ENCODE measurements at regions not wholly inside any gene's neighbourhood (a gene's known extent, or its start where the extent isn't known, plus 50 kb on each side); places are given as distances from the start of the nearest gene placed in this dataset.
"Not testable (repeated sequence)": the region's sequence is repeated elsewhere in the genome, so short reads cannot be mapped to it uniquely, and the experiment has no call there.

DNA sequence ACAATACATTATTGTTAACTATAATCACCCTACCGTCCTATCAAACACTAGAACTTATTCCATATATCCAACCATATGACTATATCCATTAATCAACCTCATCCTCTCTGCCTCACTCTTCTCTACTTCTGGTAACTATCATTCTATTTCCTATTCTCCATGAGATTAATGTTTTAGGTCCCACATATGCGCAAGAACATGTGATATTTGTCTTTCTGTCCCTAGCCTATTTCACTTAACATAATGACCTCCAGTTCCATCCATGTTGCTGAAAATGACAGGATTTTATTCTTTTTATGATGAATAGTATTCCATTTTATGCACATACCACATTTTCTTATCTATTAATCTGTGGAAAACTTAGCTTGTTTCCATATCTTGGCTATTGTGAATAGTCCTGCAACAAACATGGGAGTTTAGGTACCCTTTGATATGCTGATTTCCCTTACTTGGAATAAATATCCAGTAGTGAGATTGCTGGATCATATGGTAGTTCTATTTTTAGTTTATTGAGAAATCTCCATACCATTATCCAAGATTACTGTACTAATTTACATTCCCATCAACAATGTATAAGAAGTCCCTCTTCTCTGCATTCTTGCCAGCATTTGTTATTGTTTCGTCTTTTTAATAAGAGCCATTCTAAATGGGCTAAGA, 289.4 kb upstream of the GJE1 start:
- ATAC-seq (ENCODE audit: low FRiP score): no peak
- Histone ChIP-seq H3K9me3 (ENCODE audit: control insufficient read depth, low read length) (no peaks in the 10 kb centered on the region), H3K27ac (ENCODE audit: low read depth in 1 of 2, low read length in 2 of 2) (no peak overlapping the region), H3K4me3 (ENCODE audit: low read length in 2 of 2) (no peak overlapping the region), H3K27me3 (ENCODE audit: control insufficient read depth in 1 of 2, insufficient read depth in 2 of 2, low read length in 1 of 2) (no peaks in the 10 kb centered on the region), H3K36me3 (ENCODE audit: control insufficient read depth in 1 of 2, insufficient read depth in 2 of 2, low read length in 1 of 2) (no peaks in the 10 kb centered on the region), H3K4me1 (ENCODE audit: control insufficient read depth in 1 of 2, insufficient read depth in 2 of 2, low read length in 2 of 2) (no peaks in the 10 kb centered on the region)
- intact Hi-C loops (cut with DNase I): no loop called here
- WGBS, 2 donors: 91 to 96% methylated on average over 3 of the region's 3 CpGs
- DNase-seq: no peak

DNA sequence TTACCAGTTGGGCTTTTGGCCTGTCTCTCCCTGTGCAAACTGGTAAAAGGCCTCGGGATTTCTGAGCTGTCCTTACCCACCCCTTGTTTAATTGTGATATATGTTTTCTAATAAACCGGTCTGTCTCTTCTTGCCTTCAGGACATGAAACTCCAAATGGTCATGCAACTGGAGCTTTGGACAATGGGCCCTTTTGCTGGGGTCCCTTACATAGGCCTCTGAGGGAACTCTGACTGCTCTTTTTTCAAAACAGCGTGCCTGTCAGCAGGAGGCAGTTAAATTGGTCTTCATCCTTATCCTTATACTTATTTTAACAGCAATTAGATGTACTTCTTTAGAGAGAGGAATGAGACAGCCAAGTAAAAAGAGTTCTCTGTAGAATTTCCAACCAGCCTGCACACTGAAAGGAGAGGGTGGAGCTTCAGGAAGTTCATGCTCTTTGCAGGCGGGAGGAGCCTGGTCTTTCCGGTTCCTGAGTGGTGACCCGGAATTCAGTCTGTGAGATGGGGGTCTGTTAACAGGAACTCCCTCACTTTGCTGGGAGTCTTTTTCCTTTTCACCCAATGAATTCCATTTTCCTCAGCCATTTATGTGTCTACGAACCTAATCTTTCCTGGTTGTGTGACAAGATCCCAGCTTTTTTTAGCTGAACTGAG, 299.6 kb upstream of the GJE1 start:
- Histone ChIP-seq H3K9me3 (ENCODE audit: control insufficient read depth, low read length) (peaks cover 3% of the 10 kb centered on the region), H3K4me1 (ENCODE audit: control insufficient read depth in 1 of 2, insufficient read depth in 2 of 2, low read length in 2 of 2) (peaks cover 3 to 5% of the 10 kb centered on the region in 2 donors), H3K27me3 (ENCODE audit: control insufficient read depth in 1 of 2, insufficient read depth in 2 of 2, low read length in 1 of 2) (no peaks in the 10 kb centered on the region), H3K4me3 (ENCODE audit: low read length in 2 of 2) (no peak overlapping the region), H3K36me3 (ENCODE audit: control insufficient read depth in 1 of 2, insufficient read depth in 2 of 2, low read length in 1 of 2) (no peaks in the 10 kb centered on the region), H3K27ac (ENCODE audit: low read depth in 1 of 2, low read length in 2 of 2) (no peak overlapping the region)
- whole genome bisulfite sequencing, 2 donors: 86 to 89% methylated on average over 7 of the region's 7 CpGs
- DNase-seq: no peak
- no peak for ATAC-seq (ENCODE audit: low FRiP score)
- intact Hi-C loops (cut with DNase I): no loop called here

DNA sequence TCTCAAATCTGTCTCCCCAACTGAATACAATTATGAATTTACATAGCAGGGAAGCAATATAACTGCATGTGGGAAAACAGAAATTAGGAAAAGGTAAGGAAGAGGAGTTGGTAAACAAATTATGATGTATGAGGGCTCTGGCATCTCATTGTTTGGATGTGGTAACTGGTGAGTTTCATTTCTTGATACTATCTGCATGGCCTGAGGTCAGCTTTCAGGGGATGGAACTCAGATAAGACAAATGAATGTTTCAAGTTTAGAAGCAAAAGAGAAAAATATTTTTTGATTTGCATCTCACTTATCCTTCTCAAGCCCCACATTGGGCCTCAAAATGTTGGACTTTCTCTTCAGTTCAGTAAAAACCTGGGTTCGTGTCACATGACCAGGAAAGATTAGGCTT, 302.2 kb upstream of the GJE1 start:
- intact Hi-C loops (cut with DNase I): no loop called here
- H3K4me3 ChIP-seq (ENCODE audit: low read length in 2 of 2): no peak overlapping the region
- no peak for ATAC-seq (ENCODE audit: low FRiP score)
- WGBS, 2 donors: 87 to 90% methylated on average over 1 of the region's 1 CpG
- no peak for DNase-seq
- H3K36me3 ChIP-seq (ENCODE audit: control insufficient read depth in 1 of 2, insufficient read depth in 2 of 2, low read length in 1 of 2): no peaks in the 10 kb centered on the region
- H3K27ac ChIP-seq (ENCODE audit: low read depth in 1 of 2, low read length in 2 of 2): no peak overlapping the region
- H3K4me1 ChIP-seq (ENCODE audit: control insufficient read depth in 1 of 2, insufficient read depth in 2 of 2, low read length in 2 of 2): peaks cover 3 to 5% of the 10 kb centered on the region in 2 donors
- peaks cover 1% of the 10 kb centered on the region for H3K9me3 ChIP-seq (ENCODE audit: control insufficient read depth, low read length)
- no peaks in the 10 kb centered on the region for H3K27me3 ChIP-seq (ENCODE audit: control insufficient read depth in 1 of 2, insufficient read depth in 2 of 2, low read length in 1 of 2)

DNA sequence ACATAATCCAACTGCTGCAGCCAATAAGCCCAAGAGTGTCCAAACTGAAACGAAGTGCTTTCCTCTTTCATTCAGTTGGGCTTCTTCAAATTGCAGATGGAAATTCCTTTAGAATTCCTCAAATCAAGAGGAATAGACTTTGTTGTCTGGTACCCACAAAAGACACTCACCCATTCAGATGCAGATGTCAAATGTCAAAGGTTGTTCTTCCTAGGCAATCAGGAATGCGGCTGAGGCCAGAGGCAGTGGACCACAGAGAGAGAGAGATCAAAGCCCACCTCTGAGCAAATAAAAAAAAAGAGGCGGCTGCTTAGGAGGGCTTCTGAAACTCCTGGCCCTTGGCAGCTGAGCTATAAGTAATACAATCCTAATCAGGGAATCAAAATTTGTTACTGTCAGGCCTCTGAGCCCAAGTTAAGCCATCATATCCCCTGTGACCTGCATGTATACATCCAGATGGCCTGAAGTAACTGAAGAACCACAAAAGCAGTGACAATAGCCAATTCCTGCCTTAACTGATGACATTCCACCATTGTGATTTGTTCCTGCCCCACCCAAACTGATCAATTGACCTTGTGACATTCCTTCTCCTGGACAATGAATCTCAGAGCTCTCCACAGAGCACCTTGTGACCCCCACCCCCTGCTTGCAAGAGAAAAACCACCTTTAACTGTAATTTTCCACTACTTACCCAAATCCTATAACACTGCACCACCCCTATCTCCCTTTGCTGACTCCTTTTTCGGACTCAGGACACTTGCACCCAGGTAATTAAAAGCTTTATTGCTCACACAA, 303.0 kb upstream of the GJE1 start:
- Histone ChIP-seq H3K9me3 (ENCODE audit: control insufficient read depth, low read length) (peaks cover 1% of the 10 kb centered on the region), H3K36me3 (ENCODE audit: control insufficient read depth in 1 of 2, insufficient read depth in 2 of 2, low read length in 1 of 2) (no peaks in the 10 kb centered on the region), H3K4me1 (ENCODE audit: control insufficient read depth in 1 of 2, insufficient read depth in 2 of 2, low read length in 2 of 2) (peaks cover 3 to 5% of the 10 kb centered on the region in 2 donors), H3K27ac (ENCODE audit: low read depth in 1 of 2, low read length in 2 of 2) (no peak overlapping the region), H3K27me3 (ENCODE audit: control insufficient read depth in 1 of 2, insufficient read depth in 2 of 2, low read length in 1 of 2) (no peaks in the 10 kb centered on the region), H3K4me3 (ENCODE audit: low read length in 2 of 2) (no peak overlapping the region)
- DNase-seq: no peak
- no peak for ATAC-seq (ENCODE audit: low FRiP score)
- intact Hi-C loops (cut with DNase I): no loop called here
- 52 to 72% methylated on average over 4 of the region's 4 CpGs for WGBS, 2 donors

DNA sequence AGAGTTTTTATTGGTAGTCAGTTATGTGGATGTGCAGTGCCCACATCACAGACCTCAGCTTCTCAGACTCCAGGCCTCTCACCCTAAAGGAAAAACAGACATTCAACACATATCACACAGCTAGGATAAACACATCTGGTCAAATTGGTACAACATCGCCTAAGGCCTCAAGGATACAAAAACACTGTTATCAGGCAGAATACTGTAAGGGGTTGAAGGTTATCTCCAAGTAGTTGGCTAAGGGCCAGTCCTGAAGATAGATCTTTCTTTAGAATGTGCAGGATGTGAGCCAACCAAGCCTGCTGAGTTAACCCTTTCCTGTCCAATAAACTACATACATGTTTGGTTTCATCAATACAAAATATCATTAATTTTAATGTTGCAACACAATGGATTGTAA, 308.4 kb upstream of the GJE1 start:
- no peaks in the 10 kb centered on the region for H3K4me1 ChIP-seq (ENCODE audit: control insufficient read depth in 1 of 2, insufficient read depth in 2 of 2, low read length in 2 of 2)
- 63 to 67% methylated on average over 1 of the region's 1 CpG for WGBS, 2 donors
- DNase-seq (no peak), ATAC-seq (ENCODE audit: low FRiP score) (no peak)
- H3K36me3 ChIP-seq (ENCODE audit: control insufficient read depth in 1 of 2, insufficient read depth in 2 of 2, low read length in 1 of 2): no peaks in the 10 kb centered on the region
- H3K4me3 ChIP-seq (ENCODE audit: low read length in 2 of 2): no peak overlapping the region
- intact Hi-C loops (cut with DNase I): no loop called here
- H3K9me3 ChIP-seq (ENCODE audit: control insufficient read depth, low read length): peaks cover 3% of the 10 kb centered on the region
- H3K27ac ChIP-seq (ENCODE audit: low read depth in 1 of 2, low read length in 2 of 2): no peak overlapping the region
- no peaks in the 10 kb centered on the region for H3K27me3 ChIP-seq (ENCODE audit: control insufficient read depth in 1 of 2, insufficient read depth in 2 of 2, low read length in 1 of 2)

DNA sequence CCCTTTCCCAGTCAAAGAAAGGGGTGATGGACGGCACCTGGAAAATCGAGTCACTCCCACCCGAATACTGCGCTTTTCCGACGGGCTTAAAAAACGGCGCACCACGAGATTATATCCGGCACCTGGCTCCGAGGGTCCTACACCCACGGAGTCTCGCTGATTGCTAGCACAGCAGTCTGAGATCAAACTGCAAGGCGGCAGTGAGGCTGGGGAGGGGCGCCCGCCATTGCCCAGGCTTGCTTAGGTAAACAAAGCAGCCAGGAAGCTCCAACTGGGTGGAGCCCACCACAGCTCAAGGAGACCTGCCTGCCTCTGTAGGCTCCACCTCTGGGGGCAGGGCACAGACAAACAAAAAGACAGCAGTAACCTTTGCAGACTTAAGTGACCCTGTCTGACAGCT, 317.7 kb upstream of the GJE1 start:
- DNase-seq; ATAC-seq (ENCODE audit: low FRiP score); intact Hi-C loops (cut with DNase I); H3K9me3 ChIP-seq (ENCODE audit: control insufficient read depth, low read length); H3K4me1 ChIP-seq (ENCODE audit: control insufficient read depth in 1 of 2, insufficient read depth in 2 of 2, low read length in 2 of 2); H3K4me3 ChIP-seq (ENCODE audit: low read length in 2 of 2); H3K27me3 ChIP-seq (ENCODE audit: control insufficient read depth in 1 of 2, insufficient read depth in 2 of 2, low read length in 1 of 2); H3K36me3 ChIP-seq (ENCODE audit: control insufficient read depth in 1 of 2, insufficient read depth in 2 of 2, low read length in 1 of 2); H3K27ac ChIP-seq (ENCODE audit: low read depth in 1 of 2, low read length in 2 of 2): not testable (repeated sequence)
- WGBS, 2 donors: 92% methylated on average over 14 to 16 of the region's 16 CpGs

DNA sequence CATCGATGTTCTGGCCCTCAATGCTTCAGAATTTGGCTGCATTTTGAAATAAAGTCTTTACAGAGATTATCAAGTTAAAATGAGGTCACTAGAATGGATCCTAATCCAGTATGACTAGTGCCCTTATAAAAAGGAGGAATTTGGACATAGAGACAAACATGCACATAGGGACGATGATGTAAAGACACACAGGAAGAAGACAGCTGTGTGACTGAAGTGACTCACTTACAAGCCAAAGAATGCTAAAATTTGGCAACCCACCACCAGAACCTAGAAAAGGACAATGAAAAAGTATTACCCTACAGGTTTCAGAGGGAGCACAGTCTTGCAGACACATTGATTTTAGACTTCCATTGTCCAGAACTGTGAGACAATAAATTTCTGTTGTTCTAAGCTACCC, 322.8 kb upstream of the GJE1 start:
- WGBS, 2 donors: 77 to 80% methylated on average over 2 of the region's 2 CpGs
- Histone ChIP-seq H3K4me3 (ENCODE audit: low read length in 2 of 2) (no peak overlapping the region), H3K9me3 (ENCODE audit: control insufficient read depth, low read length) (no peaks in the 10 kb centered on the region), H3K4me1 (ENCODE audit: control insufficient read depth in 1 of 2, insufficient read depth in 2 of 2, low read length in 2 of 2) (no peaks in the 10 kb centered on the region), H3K27me3 (ENCODE audit: control insufficient read depth in 1 of 2, insufficient read depth in 2 of 2, low read length in 1 of 2) (no peaks in the 10 kb centered on the region), H3K27ac (ENCODE audit: low read depth in 1 of 2, low read length in 2 of 2) (no peak overlapping the region), H3K36me3 (ENCODE audit: control insufficient read depth in 1 of 2, insufficient read depth in 2 of 2, low read length in 1 of 2) (no peaks in the 10 kb centered on the region)
- DNase-seq (no peak), ATAC-seq (ENCODE audit: low FRiP score) (no peak)
- intact Hi-C loops (cut with DNase I): no loop called here

DNA sequence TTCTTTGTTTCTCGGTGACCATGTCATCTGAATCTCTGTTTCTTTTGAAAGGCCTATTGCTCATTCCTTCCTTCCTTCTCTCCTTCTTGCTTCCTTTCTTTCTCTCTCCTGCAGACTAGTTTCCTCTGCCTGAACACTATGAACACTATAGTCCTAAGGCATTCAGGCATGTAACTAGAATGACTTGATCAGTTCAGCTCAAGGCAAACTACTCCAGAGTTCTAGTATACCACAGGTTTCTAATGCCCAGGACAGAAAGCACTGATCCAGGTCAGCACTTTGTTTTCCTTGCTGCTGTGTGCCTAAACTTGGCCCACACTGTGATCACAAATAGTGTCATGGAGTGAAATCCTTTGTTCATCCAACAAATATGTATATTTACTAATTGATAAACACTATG, 324.1 kb upstream of the GJE1 start:
- no peak overlapping the region for H3K27ac ChIP-seq (ENCODE audit: low read depth in 1 of 2, low read length in 2 of 2)
- H3K4me1 ChIP-seq (ENCODE audit: control insufficient read depth in 1 of 2, insufficient read depth in 2 of 2, low read length in 2 of 2): no peaks in the 10 kb centered on the region
- H3K9me3 ChIP-seq (ENCODE audit: control insufficient read depth, low read length): no peaks in the 10 kb centered on the region
- ATAC-seq (ENCODE audit: low FRiP score) (no peak), DNase-seq (no peak)
- no peaks in the 10 kb centered on the region for H3K36me3 ChIP-seq (ENCODE audit: control insufficient read depth in 1 of 2, insufficient read depth in 2 of 2, low read length in 1 of 2)
- 70 to 87% methylated on average over 1 of the region's 1 CpG for WGBS, 2 donors
- H3K4me3 ChIP-seq (ENCODE audit: low read length in 2 of 2): no peak overlapping the region
- no peaks in the 10 kb centered on the region for H3K27me3 ChIP-seq (ENCODE audit: control insufficient read depth in 1 of 2, insufficient read depth in 2 of 2, low read length in 1 of 2)
- intact Hi-C loops (cut with DNase I): no loop called here

DNA sequence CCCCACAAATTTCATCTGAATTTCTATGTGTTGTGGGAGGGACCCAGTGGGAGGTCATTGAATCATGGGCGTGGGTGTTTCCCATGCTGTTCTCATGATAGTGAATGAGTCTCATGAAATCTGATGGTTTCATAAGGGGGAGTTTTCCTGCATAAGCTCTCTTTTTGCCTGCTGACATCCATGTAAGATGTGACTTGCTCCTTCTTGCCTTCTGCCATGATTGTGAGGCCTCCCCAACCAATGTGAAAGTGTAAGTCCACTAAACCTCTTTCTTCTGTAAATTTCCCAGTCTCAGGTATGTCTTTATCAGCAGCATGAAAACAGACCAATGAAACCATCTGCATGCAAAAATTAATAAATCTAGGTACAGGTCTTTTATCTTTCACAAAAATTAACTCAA, 331.8 kb upstream of the GJE1 start:
- H3K36me3 ChIP-seq (ENCODE audit: control insufficient read depth in 1 of 2, insufficient read depth in 2 of 2, low read length in 1 of 2); H3K4me3 ChIP-seq (ENCODE audit: low read length in 2 of 2); intact Hi-C loops (cut with DNase I); H3K4me1 ChIP-seq (ENCODE audit: control insufficient read depth in 1 of 2, insufficient read depth in 2 of 2, low read length in 2 of 2); H3K9me3 ChIP-seq (ENCODE audit: control insufficient read depth, low read length); H3K27ac ChIP-seq (ENCODE audit: low read depth in 1 of 2, low read length in 2 of 2); DNase-seq; ATAC-seq (ENCODE audit: low FRiP score); H3K27me3 ChIP-seq (ENCODE audit: control insufficient read depth in 1 of 2, insufficient read depth in 2 of 2, low read length in 1 of 2): not testable (repeated sequence)
- WGBS, 2 donors: 87 to 100% methylated on average over 1 of the region's 1 CpG
